GM19468 (cell line): ENCODE measurements at regions not wholly inside any gene's neighbourhood (a gene's known extent, or its start where the extent isn't known, plus 50 kb on each side); places are given as distances from the start of the nearest gene placed in this dataset.
"Not testable (repeated sequence)": the region's sequence is repeated elsewhere in the genome, so short reads cannot be mapped to it uniquely, and the experiment has no call there.

Experiments used
- ATAC-seq: cut with Tn5 transposase; IDR thresholded peaks from one replicate; pipeline ENCODE4 v1.9.1; 2021; ENCODE audit warnings: mild to moderate bottlenecking, moderate library complexity, moderate number of reproducible peaks; ENCODE audit not compliant: unreplicated experiment; ENCODE audit errors: extremely low read depth

DNA sequence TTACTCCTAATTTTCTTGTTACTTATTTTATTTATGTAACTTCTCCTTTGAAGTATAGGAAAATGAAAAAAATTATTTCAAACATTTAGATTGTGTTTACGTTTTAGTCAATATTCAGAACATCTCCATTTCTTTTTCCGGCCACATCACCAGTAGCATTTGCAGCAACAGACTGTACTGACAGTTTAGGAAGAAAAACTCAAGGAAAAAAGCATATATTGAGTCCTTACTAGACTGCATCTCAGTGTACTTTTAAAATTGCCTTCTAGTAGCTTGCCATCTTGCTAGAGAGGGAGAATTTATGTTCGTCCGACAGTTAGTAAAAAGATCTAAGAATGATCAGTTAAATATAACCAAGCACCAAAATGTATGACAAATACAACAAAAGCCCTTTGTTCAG lies 625.0 kb upstream of the MIS18BP1 start:
- no peak for ATAC-seq

DNA sequence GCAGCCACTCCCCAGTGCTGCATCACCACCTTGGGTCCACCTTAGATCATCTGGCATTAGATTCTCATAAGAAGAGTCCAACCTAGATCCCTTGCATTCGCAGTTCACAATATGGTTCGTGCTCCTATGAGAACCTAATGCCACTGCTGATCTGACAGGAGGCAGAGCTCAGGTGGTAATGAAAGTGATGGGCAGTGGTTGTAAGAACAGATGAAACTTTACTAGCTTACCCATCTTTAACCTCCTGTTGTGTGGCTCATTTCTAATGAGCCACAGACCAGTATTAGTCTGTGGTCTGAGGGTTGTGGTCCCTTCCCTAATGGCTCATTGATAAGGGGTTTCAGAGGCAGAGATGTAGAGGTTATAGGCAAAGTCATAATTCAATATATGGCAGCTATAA lies 615.9 kb upstream of the MIS18BP1 start:
- no peak for ATAC-seq

DNA sequence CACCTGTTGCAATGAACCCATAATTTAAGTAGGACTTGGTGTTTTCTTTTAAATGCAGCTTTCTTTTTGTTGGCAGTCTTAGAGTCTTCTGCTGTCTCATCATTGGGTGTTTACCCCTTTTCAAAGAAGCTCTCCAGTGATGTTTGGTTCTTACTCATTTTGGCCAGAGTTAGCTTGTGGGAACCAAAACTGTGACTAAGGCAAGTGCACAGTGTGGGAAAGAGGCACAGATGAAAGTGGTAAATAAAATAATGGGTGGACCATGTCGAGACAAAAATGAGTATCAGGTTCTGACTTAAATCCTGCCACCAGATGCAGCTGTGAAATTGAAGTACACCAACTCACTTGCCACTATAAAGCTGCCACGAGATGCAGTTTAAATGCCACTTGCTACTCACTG lies 615.4 kb upstream of the MIS18BP1 start:
- ATAC-seq: peak; percentile 51

DNA sequence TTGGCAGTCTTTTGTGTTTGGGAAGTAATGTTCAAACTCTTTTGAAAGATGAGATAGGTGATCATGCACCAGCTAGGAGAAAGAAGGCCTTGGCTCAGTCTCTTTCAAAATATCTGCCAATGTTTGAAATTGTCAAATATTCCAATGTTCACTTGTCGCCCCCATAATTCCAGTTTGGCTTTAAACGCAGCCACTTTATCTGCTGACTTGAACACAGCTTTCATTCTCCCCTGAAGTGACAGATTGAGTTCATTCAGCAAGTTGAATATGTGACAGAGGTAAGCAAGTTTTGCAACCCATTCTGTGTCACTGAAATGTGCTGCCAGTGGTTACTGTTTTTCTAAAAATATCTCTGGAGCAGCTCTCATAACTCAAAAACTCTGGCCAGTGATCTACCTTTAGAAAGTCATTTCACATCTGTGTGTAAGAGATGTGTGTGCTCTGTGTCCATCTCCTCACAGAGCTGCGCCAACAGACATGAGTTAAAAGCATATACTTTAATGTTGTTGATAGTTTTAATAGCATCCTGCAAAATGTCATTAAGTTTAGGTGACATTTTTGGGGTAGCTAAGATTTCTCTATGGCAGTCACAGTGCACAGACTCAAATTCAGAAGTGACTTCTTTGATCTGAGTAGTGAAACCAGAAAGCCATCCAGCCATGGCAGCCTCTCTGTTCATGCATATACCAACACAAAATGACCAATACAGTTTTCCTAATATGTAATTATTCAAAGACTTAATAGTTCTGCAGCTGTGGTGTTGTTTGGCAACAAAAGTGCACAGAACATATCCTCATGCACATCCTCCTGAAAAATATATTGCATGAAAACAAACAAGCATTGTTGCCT lies 614.3 kb upstream of the MIS18BP1 start:
- peak; percentile 36 for ATAC-seq

DNA sequence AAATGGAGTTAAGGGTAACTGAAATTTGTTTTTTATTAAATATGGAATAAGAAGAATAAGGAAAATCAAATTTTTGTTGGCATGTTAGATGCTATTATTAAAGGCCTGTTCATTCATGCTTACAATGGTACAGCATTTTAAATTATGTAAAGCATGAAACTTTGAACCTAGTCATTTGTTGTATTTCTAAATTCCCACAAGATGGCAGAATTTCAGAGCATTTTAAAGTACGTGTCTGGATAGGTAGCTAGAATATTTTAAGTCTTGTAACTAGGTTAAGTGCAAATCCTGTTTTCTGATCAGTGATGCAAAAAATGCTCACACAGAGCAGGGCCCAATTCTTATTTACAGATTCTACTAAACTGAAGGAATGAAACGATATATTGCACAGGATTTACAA lies 585.6 kb upstream of the MIS18BP1 start:
- no peak for ATAC-seq

DNA sequence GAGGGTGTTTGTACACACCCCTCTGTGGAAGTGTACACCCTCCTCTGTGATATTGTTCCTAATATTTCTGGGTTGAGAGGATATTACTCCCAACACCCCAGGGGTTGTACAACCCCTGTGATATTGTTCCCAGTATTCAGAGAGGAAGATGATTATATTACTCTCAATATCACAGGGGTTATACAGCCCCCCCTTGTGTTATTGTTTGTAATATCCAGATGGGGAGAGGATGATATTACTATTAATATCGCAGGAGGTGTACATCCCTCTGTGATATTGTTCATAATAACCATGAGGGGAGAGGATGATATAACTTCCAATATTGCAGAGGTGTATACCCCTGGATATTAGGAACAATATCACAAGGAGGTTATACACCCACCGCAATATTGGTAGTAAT lies 566.1 kb upstream of the MIS18BP1 start:
- no peak for ATAC-seq

DNA sequence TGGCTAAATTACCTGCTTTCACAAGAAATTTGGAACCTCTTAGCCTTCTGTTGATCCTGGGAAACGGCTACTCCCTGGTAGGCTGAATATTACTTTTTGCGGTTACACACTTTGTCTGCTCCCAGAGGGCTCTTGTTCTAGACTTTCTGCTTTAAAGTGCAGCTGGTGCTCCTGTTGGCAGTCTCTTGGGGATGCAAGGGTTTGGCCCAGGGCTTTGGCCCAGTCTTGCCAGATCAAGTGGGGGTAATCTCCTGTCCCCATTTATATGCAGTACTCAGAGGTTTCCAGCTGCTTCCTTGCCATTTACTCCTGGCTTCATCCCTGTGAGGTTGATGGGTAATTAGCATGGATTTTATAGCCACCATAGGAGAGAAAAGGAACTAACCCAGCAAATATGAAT lies 558.2 kb upstream of the MIS18BP1 start:
- ATAC-seq: no peak

DNA sequence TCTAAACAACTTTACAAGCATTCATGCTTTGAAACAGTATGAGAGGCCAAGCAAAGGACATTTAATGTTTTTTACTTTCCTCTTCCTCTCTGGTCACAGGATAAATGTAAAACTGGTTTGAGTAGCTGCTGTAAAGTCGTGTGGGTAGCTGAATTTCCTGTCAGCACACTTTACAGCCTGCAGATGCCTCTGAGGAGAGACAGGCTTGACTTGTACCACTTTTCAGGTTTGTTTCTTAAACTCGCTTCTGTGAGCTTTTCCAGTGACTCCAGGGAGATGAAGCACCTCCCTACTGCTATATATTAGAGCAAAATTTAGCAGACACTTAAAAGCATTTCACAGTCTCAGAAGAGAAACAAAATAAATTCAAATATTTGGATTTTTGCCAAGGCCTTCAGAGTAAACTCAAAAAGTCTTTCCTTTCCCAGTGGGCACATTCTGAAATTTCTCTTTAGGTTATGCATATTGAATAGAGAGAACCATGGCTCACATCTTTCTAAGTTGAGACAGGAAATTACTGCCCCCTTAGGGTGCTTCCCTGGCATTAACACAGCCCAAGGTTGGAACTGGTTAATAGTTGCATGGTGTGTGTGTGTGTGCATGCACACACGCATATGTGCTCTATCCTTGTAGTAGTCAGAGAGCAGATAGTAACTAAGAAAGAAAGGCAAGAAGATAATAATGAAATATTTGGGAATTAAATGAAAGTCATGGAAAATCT lies 557.3 kb upstream of the MIS18BP1 start:
- no peak for ATAC-seq

DNA sequence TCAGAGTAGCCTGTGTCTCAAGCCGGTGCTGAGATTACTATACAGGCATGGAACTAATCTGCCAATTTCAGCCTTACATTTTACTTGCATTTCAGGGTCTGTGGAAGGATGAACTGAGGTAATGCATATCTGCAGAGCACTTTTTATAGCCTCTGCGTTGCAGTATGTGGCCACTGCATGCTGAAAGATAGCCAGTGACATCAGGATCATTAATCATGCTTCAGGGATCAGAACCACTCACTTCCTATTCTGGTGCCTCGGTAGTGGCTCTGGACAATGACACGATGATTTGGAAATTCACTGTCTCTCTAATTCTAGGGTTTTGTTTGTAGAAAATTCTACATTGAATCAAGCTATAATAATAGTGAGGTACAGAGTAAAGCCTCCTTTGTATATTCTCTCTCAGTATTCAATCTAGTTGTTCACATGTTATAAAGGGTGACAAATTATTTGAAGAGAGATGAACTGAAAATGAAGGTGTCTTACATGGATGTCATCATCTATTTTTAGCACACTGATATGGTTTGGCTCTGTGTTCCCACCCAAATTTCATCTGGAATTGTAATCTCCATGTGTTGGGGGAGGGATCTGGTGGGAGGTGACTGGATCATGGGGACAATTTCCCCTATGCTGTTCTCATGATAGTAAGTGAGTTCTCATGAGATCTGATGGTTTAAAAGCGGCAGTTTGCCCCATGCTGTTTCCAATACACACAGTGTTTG lies 554.3 kb upstream of the MIS18BP1 start:
- ATAC-seq: no peak

DNA sequence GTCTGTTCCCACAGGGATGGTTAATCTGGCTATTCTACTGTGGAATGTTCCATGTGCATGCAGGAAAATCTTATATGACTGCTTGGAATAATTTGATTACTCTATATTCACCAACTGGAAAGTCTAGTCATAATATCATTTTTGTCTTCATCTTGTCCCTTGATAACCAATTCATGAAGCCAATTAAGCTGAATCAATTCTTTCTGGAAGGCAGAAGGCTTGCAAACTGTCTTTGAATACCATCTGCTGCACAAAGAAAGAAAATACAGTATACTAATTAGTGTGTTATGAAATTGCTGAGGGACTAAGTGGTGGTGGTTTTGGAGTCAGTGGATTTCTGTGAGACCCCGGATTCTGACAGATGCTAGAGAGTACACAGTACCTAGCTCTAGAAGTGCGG lies 546.5 kb upstream of the MIS18BP1 start:
- no peak for ATAC-seq

DNA sequence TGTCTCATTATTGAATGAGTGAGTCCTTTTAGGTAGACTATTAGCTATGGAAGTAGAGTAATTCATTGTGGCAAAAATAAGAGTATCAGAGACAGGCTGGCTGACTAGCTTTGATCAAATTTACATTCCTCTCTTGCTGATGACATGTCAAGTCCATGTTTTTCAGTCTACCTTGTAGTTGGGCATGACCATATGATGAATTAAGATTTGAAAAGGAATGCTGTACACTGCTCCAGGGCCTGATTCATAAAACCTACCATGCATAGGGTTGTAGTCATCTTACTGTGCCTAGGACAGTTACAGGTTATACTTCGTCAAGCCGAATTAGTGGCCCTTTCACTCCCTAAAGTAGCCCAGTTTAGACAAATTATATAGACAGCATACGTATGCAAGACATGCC lies 545.7 kb upstream of the MIS18BP1 start:
- no peak for ATAC-seq

DNA sequence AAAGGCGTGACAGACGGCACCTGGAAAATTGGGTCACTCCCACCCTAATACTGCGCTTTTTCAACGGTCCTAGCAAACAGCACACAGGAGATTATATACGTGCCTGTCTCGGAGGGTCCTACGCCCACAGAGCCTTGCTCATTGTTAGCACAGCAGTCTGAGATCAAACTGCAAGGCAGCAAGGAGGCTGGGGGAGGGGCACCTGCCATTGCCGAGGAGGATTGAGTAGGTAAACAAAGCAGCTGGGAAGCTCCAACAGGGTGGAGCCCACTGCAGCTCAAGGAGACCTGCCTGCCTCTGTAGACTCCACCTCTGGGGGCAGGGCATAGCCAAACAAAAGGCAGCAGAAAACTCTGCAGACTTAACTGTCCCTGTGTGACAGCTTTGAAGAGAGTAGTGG lies 543.0 kb upstream of the MIS18BP1 start:
- ATAC-seq: not testable (repeated sequence)

DNA sequence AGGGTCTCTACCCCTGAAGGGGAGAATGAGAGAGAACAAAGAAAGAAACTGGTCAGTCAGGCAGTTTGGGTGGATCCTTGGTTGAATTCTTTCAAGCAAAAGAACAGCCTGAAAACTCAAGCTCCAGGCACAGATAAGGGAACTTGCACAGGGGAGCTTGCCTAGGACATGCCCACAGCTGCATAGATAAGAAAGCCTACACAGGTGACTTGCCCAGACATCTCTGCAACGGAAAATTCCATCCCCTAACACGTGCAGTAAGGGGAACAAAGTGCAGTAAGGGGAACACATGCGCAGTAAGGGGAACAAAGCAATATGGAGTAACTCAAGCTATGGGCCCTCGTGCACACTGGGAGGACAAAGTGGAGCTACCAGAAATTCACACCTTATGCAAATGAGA lies 540.1 kb upstream of the MIS18BP1 start:
- ATAC-seq: no peak

DNA sequence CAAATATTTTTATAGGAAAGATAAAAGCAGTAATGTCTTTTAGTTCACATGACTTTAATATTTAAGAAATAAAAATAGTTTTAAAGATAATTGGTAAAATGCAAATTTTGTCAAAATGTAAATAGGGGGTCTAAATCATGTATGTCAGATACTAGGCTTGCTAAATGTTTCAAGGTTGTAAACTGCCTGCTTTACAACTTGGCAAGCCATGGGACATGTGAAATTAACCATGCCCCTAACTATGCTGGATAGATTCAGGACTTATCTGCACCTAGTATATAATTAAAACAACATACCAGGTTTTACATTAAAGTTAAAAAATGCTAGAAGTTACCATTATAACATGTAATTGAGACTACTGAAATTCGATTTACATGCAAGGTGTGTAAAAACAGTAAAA lies 537.3 kb upstream of the MIS18BP1 start:
- ATAC-seq: no peak

DNA sequence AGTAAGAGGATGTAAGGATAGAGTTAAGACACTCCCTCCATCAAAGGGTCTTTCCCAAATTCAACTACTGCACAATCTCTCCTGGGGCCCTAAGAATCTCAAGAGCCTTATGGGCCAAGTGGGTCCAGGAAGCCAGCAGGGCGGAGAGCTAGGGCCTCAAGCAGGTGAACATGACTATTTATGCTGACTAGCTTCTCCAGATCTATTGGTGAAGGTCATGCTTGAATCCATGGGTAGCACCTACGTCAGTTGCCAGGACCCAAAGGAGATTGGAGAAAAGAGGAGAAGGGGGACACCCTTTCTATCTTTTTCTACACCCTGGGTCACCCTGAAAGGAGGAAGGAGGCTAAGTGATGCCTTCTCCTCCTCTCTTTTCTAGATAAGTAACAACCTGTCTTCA lies 534.2 kb upstream of the MIS18BP1 start:
- ATAC-seq: no peak

DNA sequence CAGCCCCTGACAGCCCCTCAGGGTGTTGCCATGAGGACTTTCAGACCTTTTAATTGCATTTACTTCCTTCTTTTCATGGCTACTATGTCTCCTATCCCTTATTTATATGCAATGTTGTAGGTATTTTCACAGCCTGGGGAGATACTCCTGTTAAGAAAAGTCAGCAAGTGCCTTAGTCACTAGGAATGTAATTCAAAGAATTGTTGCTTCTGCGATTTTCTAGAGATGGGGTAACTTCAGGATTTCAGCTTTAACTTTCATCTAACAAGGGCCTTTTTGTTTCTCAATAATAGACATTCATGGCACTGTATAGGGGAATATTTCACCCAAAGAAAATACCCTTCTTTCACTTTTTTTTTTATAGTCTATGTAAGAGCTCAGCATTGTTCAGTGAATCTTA lies 533.3 kb upstream of the MIS18BP1 start:
- no peak for ATAC-seq

DNA sequence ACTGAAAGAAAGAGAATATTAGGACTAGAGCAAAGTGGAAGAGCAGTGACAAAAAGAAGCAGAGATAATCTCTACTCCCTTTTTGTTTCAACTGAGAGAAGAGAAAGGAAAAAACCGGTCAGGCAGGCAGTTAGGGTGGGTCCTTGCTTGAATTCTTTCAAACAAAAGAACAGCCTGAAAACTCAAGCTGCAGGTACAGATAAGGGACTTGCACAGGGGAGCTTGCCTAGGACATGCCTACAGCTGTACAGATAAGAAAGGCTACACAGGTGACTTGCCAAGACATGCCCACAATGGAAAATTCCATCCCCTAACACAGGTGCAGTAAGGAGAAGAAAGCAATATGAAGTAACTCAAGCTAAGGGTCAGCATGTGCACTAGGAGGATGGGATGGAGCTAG lies 532.2 kb upstream of the MIS18BP1 start:
- ATAC-seq: no peak

DNA sequence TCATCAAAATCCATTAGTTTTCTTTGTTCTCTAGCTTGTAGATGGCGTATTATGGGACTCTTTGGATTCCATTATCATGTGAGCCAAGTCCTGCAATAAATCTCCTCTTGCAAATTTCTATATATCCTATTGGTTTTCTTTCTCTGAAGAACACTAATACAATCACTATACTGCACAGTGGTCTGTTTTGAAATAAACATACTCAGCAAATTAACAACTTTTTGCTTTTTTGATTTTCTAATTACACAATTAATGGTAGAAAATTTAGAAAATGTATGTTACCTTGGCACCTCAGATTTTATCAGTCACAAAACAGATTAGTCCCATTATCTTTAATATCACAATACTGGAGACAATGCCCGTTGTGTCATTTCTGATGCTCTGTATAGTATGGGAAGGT lies 513.2 kb upstream of the MIS18BP1 start:
- no peak for ATAC-seq

DNA sequence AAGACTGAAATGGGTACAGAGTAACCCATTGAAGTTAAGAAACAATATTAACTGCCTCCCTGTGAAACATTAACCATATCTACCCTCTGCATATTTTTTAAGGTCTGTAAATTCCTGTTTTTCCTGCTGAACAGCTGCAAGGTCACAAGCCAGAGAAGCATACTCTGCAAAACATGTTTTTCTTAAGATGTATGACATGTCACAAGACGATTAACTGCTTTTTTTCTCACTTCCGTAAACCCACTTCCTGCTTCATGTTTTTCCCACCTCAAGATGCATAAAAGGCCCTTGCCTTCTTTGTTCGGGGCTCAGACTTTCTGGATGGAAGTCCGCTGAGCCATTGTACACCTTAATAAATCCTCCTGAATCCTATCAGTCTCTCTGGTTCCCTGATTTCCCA lies 504.7 kb upstream of the MIS18BP1 start:
- no peak for ATAC-seq

DNA sequence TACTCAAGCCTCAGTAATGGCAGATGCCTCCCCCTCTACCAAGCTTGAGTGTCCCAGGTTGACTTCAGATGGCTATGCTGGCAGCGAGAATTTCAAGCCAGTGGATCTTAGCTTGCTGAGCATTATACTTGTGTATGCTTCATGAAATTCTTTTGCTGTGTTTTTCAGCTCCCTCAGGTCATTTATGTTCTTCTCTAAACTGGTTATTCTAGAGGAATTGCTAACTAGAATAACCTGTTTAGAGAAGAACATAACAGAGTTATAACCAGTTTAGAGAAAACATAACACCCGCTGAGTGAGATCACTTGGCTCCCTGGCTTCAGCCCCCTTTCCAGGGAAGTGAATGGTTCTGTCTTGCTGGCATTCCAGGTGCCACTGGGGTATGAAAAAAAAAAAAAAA lies 503.4 kb upstream of the MIS18BP1 start:
- ATAC-seq: not testable (repeated sequence)

DNA sequence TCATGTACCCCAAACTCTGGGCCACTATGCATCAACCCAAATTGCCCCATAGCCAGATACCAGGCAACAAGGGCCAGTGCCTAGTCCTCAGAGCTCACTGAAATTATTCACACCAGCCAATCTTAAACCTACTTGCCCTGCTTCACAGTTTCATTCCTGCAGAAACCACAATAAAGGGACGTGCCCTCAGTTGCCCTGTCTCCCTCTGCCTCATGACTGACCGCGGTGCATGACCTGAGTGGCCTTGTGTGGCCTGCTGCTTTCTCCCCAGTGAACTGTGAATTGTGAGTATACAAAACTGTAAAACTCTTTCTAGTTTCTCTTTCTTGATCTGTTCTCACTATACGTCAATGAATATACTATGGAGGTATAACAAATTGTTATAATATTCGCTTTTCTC lies 490.9 kb upstream of the MIS18BP1 start:
- ATAC-seq: no peak
